HG02943 (cell line): ENCODE measurements at regions not wholly inside any gene's neighbourhood (a gene's known extent, or its start where the extent isn't known, plus 50 kb on each side); places are given as distances from the start of the nearest gene placed in this dataset.

Experiments used
- ATAC-seq: cut with Tn5 transposase; IDR thresholded peaks from one replicate; pipeline ENCODE4 v1.9.1; 2021; ENCODE audit warnings: mild to moderate bottlenecking, low read depth, moderate library complexity; ENCODE audit not compliant: unreplicated experiment

GRCh38 chr14:71475916-71476315 lies 456.3 kb upstream of the RGS6 start:
- no peak for ATAC-seq

- ATAC-seq: no peak
Observed at GRCh38 chr14:71478542-71478941, 453.7 kb upstream of the RGS6 start.

GRCh38 chr14:71481021-71481654 lies 451.1 kb upstream of the RGS6 start:
- no peak for ATAC-seq

GRCh38 chr14:71482671-71483070 lies 449.6 kb upstream of the RGS6 start:
- no peak for ATAC-seq

GRCh38 chr14:71483154-71483553 lies 449.1 kb upstream of the RGS6 start:
- no peak for ATAC-seq

GRCh38 chr14:71485833-71486232 lies 446.4 kb upstream of the RGS6 start:
- ATAC-seq: no peak

- no peak for ATAC-seq
Observed at GRCh38 chr14:71486279-71486678, 445.9 kb upstream of the RGS6 start.

- ATAC-seq: no peak
Observed at GRCh38 chr14:71487449-71487848, 444.8 kb upstream of the RGS6 start.

GRCh38 chr14:71487941-71488340 lies 444.3 kb upstream of the RGS6 start:
- no peak for ATAC-seq

GRCh38 chr14:71488703-71489191 lies 443.5 kb upstream of the RGS6 start:
- ATAC-seq: no peak

- ATAC-seq: no peak
Observed at GRCh38 chr14:71489742-71490141, 442.5 kb upstream of the RGS6 start.

GRCh38 chr14:71491931-71492330 lies 440.3 kb upstream of the RGS6 start:
- no peak for ATAC-seq

GRCh38 chr14:71492346-71492745 lies 439.9 kb upstream of the RGS6 start:
- no peak for ATAC-seq

GRCh38 chr14:71497645-71498086 lies 434.6 kb upstream of the RGS6 start:
- ATAC-seq: peak; percentile 74

- no peak for ATAC-seq
Observed at GRCh38 chr14:71498212-71498611, 434.0 kb upstream of the RGS6 start.

GRCh38 chr14:71499018-71499417 lies 433.2 kb upstream of the RGS6 start:
- ATAC-seq: no peak

GRCh38 chr14:71507681-71508080 lies 424.5 kb upstream of the RGS6 start:
- no peak for ATAC-seq

- no peak for ATAC-seq
Observed at GRCh38 chr14:71508901-71509300, 423.3 kb upstream of the RGS6 start.

- ATAC-seq: no peak
Observed at GRCh38 chr14:71511152-71511551, 421.1 kb upstream of the RGS6 start.

GRCh38 chr14:71514941-71515919 lies 417.0 kb upstream of the RGS6 start:
- no peak for ATAC-seq
